ENCODE measurements at regions not wholly inside any gene's neighbourhood (a gene's known extent, or its start where the extent isn't known, plus 50 kb on each side); places are given as distances from the start of the nearest gene placed in this dataset.

- no peak for DNase-seq
These were observed 126.8 kb upstream of the SUCLG2 start for GRCh38 chr3:67781218-67781617.

GRCh38 chr3:67774676-67775075, 120.3 kb upstream of the SUCLG2 start:
- no peak for DNase-seq

DNA sequence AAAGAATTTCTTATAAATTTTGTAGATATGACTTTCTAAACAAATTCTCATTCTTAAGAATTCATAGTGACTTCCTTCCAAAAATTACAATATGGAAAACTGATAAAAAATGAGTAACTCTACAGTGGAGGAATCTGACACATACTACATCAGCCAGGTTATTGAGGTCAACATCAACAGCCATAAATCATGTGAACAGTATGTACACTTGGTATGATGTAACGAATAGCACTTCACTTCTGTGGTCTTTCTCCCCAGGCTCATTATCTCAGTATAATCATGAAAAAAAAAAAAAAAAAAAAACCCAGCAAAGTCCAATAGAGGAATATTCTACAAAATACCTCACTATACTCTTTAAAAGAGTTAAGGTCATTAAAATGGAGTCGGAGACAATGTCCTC, 111.2 kb upstream of the SUCLG2 start:
- no peak for DNase-seq

DNA sequence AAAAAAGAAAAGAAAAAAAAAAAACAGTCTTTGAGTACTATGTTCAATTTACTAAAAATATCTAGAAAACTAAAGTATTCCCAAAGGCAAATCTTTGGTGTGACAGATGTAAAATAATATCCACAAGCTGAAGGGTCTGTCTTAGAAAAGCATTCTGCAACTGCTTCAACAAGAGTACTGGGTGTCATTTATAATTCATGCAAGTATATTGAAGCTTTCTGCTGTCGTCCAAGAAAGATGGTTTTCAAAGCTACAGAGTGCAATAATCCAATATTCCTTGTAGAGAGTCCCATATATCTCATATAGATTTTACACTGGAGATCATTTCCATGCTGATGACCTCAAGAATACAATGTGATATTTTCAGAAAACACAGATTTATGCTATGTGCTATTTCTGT, 90.9 kb upstream of the SUCLG2 start:
- no peak for DNase-seq

DNA sequence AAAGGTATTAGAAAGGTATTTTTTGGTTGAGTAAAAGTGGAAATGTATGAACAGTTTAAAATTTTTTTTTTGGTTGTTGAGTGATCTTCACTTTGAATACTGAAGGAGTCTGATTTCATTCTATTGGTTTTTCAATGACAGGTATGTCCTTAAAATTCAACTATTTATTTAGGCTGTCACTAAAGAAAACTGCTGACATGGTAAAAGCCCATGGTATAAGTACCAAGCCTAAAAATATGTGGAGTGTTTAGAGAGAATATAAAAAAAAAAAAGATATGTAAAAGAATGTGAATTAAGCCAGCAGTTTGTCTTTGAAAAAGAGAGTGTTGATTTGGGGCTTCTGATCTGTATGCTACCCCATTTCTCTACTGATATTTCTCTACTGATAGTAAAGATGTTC, 90.3 kb upstream of the SUCLG2 start:
- DNase-seq = no peak

DNA sequence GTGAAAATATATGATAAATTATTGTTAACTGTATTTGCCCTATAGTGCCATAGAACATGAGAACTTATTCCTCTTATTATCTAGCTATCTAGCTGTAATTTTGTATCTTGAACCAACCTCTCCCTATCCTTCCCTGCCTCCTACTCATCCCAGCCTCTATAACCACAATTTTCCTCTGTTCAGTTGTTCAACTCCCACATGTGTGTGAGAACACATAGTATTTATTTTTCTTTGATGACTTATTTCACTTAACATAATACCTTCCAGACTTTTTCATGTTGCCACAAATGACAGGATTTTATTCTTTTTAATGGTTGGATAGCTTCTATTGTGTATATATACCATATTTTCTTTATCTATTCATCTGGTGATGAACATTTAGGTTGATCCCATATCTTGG, 85.4 kb upstream of the SUCLG2 start:
- DNase-seq = no peak

DNA sequence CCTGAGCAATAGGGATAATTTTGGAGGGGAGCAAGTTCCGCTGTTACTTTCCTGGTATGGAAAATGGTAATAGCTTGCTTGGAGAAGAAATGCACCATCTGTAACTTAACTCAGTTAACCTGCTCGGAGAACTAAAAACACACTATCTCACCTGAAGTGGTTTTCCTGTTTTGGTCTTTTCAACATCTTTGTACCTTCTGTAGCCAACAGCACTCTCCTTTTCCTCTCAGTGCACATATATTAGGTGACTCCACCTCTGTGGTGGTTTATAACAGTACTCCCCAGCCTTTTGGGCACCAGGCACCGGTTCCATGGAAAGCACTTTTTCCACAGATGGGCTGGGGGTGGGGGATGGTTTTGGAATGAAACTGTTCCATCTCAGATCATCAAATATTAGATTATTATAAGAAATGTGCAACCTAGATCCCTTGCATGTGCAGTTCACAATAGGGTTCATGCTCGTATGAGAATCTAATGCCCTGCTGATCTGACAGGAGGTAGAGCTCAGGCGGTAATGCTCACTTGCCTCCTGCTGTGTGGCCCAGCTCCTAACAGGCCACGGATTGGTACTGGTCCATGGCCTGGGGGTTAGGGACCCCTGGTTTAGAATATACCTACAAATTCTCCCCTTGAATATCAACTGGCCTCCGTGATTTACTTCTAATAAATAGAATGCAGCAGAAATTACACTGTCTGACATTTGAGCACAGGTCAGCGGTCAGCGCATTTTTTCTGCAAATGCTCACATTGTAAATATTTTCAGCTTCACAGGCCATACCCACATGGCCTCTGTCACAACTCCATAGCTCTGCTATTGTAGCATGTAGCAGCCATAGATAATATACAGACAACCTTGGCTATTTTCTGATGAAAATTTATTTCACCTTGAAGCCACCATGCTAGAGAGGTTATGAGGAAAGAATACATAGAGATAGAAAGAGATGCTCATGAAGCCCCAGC, 83.8 kb upstream of the SUCLG2 start:
- DNase-seq = no peak

GRCh38 chr3:67737140-67737539, 82.7 kb upstream of the SUCLG2 start:
- no peak for DNase-seq

DNA sequence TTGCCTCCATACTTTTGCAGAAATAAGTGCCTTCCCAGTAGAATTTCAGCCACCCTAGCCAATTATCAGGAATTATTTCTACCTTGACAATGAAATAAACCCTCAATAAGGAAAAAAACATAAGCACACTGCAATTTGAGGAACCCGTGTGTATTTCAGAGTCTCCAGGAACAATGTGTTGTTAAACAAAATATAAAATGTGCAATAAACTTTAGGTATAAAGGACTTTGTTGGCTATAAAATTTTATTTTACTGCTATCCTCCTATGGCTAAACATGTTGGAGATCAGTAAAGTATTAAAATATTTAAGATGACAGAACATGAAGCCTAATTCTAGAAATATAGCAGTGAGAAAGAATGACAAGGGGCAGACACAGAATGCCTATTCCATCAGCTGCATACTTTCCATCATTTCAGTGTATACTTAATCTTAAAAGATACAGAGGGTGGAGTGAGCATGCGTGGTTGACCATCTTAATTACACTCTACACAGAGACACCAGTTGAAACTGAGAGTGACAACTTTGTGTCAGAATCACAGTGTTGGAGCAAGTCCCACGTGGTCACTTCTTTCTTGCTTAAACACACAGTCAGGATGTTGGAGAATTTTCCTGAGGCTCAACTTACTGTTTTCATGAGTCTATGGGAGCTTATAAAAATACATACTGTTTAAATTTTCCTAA, 79.0 kb upstream of the SUCLG2 start:
- DNase-seq = no peak

DNA sequence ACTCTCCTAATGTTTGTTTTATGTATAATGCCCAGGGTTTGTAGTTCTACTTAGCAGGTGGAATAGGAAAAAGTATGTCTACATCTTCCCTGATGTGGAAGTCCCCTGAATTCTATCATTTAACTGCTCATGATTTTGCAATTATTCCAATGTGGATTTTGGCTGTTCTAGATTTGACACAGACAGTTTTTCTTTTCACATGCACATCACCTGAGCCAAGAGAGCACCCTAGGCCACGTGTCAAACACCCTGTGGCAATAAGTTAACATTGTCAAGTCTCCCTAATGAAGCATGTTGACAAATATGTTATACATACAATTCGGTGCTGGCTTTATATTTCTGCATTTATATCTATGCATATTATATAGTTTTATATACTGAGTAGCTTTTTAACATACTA, 70.0 kb upstream of the SUCLG2 start:
- DNase-seq = no peak

GRCh38 chr3:67723863-67724262, 69.5 kb upstream of the SUCLG2 start:
- DNase-seq = no peak

GRCh38 chr3:67719333-67719732, 64.9 kb upstream of the SUCLG2 start:
- no peak for DNase-seq

DNA sequence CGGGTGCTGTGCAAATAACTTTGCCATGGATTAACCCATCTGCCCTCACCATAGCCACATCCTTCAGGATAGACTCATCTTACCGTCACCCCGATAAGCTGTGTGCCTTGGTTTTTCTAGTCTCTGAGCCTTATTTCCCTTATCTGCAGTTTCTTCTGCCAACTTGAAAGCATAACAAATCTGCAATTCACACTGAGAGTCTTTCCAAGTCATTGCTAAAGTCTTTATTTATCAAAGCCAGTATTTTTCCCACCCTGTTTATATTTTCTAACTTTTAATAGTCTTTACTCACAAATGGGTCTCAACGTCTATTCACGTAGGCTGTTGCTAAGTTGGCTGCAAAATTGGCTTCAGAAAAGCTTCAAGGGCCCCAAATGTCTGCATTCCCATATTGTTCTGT, 61.6 kb upstream of the SUCLG2 start:
- DNase-seq = no peak

DNA sequence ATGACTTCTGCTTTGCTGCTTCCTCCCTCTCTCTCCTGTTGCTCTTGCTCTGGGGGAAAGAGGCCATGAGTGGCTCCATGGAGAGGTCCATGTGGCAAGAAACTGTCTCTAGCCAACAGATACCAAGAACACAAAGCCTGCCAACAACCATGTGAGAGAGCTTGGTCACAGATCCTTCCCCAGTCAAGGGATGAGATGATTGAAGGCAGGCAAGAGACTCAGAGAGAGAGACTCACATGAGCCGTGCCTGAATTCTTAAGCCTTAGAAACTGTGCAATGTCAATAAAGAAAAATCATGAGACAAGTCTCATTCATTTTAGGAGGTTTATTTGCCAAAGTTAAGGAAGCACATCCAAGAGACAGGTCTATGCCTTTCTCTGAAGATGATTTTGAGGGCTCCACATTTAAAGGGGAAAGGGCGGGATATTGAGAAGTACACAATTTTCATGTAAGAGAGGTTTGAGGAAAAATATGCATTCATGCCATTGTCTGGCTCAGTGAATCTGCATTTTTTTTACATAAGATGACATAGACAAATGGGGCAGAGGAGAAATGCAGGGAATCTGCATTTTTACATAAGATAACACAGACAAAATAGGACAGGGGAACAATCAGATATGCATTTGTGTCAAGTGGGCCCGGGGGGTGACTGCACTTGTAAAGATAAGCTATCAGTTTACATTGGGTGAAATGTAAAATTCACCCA, 59.5 kb upstream of the SUCLG2 start:
- no peak for DNase-seq

- no peak for DNase-seq
These were observed 57.8 kb upstream of the SUCLG2 start for GRCh38 chr3:67712259-67712658.

DNA sequence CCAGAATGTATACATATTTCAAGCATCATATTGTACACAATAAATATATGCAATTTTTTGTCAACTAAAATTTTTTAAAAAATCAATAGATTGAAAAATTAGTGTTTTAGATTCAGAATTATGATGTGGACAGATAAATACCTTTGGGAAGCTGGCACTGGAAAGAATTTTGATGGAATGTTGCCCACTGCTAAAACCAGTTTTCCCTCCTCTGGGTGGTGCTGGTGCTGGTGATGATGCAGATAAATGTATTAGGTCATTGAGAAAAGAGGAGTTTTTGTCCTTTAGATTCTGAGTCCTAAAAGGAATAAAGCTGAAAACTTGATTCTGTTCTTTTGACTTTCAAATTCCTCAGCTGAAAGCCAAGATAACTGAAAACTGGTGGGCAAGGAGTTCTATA, 56.0 kb upstream of the SUCLG2 start:
- DNase-seq = no peak

GRCh38 chr3:67706934-67707333, 52.5 kb upstream of the SUCLG2 start:
- no peak for DNase-seq

- no peak for DNase-seq
These were observed 49.9 kb upstream of the SUCLG2 start for GRCh38 chr3:67704322-67704721.
